ENCODE measurements at regions not wholly inside any gene's neighbourhood (a gene's known extent, or its start where the extent isn't known, plus 50 kb on each side); places are given as distances from the start of the nearest gene placed in this dataset.

DNA sequence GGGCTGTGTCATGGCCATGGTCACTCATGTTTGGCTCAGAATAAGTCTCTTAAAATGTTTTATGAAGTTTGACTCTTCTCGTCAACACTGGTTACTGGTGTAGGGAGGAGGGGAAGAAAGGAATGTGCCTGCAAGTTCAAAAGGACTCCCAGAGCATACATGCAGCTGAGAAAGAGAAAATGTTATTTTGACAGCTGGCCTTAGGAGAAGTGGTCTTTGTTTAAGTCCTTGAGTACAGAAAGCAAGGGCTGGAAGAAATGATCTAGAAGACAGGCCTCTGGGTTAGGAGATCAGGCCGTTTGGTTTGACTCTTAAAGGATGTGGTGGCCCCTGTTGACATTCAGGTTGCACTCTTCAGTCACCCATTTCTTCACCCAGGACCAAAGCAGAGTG, 245.5 kb downstream of the REEP3 start:
- no peaks in the 10 kb centered on the region for H3K36me3 ChIP-seq (ENCODE audit: low read depth)
- H3K9me3 ChIP-seq = no peaks in the 10 kb centered on the region
- intact Hi-C loops (cut with DNase I, micrococcal nuclease) = no loop called here
- TF ChIP-seq, protein P1, sequence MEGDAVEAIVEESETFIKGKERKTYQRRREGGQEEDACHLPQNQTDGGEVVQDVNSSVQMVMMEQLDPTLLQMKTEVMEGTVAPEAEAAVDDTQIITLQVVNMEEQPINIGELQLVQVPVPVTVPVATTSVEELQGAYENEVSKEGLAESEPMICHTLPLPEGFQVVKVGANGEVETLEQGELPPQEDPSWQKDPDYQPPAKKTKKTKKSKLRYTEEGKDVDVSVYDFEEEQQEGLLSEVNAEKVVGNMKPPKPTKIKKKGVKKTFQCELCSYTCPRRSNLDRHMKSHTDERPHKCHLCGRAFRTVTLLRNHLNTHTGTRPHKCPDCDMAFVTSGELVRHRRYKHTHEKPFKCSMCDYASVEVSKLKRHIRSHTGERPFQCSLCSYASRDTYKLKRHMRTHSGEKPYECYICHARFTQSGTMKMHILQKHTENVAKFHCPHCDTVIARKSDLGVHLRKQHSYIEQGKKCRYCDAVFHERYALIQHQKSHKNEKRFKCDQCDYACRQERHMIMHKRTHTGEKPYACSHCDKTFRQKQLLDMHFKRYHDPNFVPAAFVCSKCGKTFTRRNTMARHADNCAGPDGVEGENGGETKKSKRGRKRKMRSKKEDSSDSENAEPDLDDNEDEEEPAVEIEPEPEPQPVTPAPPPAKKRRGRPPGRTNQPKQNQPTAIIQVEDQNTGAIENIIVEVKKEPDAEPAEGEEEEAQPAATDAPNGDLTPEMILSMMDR (IDR thresholded peaks at IDR 0.05) = no peak
- no peaks in the 10 kb centered on the region for H3K4me1 ChIP-seq (ENCODE audit: low read depth)
- H3K4me3 ChIP-seq = no peak overlapping the region
- no peak for ATAC-seq
- no peak for DNase-seq

DNA sequence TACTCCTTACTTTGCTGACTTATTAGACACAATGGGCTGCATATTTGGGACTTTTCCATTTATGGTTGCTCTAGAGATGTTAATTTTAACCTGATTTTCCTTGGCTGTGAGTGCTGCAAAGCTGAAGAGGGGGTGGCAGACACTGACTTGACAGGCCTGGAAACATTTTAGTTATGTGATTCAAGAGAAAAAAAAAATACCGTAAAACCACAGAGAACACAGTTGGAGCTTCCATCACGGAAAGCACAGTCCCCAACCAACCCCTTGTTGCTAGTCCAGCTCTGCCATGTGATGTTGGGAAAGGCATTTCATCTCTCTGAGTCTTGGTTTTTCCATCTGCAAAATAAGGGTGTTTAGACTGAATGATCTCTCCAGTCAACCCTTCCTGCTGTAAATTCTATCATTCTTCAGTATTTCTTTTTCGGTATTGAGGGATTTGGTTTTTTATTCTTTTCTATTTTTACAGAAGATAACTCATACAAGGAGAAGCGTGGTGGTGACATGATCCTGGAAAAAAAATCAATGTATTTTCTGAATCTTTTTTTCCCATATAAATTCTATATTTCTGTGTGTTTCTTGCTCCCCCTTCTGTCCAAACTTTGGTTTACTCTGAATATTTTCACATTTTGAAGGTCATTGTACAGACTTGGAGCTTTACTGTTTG, 246.1 kb downstream of the REEP3 start:
- Histone ChIP-seq H3K4me1 (ENCODE audit: low read depth) (no peaks in the 10 kb centered on the region), H3K4me3 (no peak overlapping the region), H3K36me3 (ENCODE audit: low read depth) (no peaks in the 10 kb centered on the region), H3K9me3 (no peaks in the 10 kb centered on the region)
- DNase-seq (no peak), ATAC-seq (no peak)
- intact Hi-C loops (cut with DNase I, micrococcal nuclease) = no loop called here
- TF ChIP-seq, protein P1 (IDR thresholded peaks at IDR 0.05) = no peak

GRCh38 chr10:63769367-63769766, 248.2 kb downstream of the REEP3 start:
- intact Hi-C loops (cut with DNase I, micrococcal nuclease) = no loop called here
- DNase-seq (no peak), ATAC-seq (no peak)
- no peak overlapping the region for H3K4me3 ChIP-seq
- no peaks in the 10 kb centered on the region for H3K9me3 ChIP-seq
- H3K4me1 ChIP-seq (ENCODE audit: low read depth) = no peaks in the 10 kb centered on the region
- no peaks in the 10 kb centered on the region for H3K36me3 ChIP-seq (ENCODE audit: low read depth)
- TF ChIP-seq, protein P1 (IDR thresholded peaks at IDR 0.05) = no peak

- no peak for ATAC-seq
- intact Hi-C loops (cut with DNase I, micrococcal nuclease) = no loop called here
- TF ChIP-seq, protein P1 (IDR thresholded peaks at IDR 0.05) = no peak
- no peak overlapping the region for H3K4me3 ChIP-seq
- H3K9me3 ChIP-seq = no peaks in the 10 kb centered on the region
- no peak for DNase-seq
- H3K4me1 ChIP-seq (ENCODE audit: low read depth) = no peaks in the 10 kb centered on the region
- H3K36me3 ChIP-seq (ENCODE audit: low read depth) = no peaks in the 10 kb centered on the region
These were observed 249.3 kb downstream of the REEP3 start for GRCh38 chr10:63770523-63770922.

DNA sequence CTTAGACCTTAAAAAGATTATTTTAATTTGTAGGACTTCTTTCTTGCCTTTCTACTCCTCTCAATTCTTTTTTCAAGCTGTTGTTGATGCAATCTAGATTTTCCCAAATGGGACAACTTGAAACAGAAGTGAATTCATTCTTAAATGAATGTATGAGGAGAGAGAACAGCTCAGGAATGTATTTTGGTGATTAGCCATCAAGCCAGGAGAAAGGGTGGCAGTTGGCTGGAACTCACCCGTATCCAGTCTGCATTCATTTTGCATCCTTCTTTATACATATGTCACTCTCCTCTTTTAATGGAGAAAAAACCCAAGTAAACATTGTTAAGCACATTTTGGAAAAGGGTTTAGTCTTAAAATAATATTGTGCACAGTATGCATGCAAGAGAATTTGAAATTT, 251.3 kb downstream of the REEP3 start:
- TF ChIP-seq, protein P1 (IDR thresholded peaks at IDR 0.05) = no peak
- Histone ChIP-seq H3K9me3 (no peaks in the 10 kb centered on the region), H3K36me3 (ENCODE audit: low read depth) (no peaks in the 10 kb centered on the region), H3K4me1 (ENCODE audit: low read depth) (no peaks in the 10 kb centered on the region), H3K4me3 (no peak overlapping the region)
- no peak for DNase-seq
- ATAC-seq = no peak
- intact Hi-C loops (cut with DNase I, micrococcal nuclease) = no loop called here

GRCh38 chr10:63773106-63773505, 251.9 kb downstream of the REEP3 start:
- intact Hi-C loops (cut with DNase I, micrococcal nuclease) = no loop called here
- TF ChIP-seq, protein P1 (IDR thresholded peaks at IDR 0.05) = no peak
- DNase-seq (no peak), ATAC-seq (no peak)
- Histone ChIP-seq H3K4me3 (no peak overlapping the region), H3K36me3 (ENCODE audit: low read depth) (no peaks in the 10 kb centered on the region), H3K4me1 (ENCODE audit: low read depth) (no peaks in the 10 kb centered on the region), H3K9me3 (no peaks in the 10 kb centered on the region)
